ENCODE measurements at regions not wholly inside any gene's neighbourhood (a gene's known extent, or its start where the extent isn't known, plus 50 kb on each side); places are given as distances from the start of the nearest gene placed in this dataset.

DNA sequence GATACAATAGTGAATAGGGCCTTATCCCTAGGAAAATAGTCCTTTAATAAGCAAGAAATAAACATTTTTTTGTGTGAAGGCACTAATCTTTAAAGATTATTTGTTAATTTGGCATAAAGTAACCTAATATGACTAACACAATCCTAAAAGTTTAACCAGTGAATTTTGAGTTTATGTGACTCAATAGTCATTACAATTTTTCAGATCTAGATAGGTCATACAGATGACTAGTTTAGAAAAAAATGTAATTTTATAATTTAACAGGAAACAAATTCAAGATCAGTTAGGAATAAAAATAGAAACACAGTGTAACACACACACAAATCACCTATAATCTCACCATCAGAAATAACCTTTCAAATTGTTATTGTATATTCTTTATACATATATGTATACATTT is 620.7 kb upstream of the ALCAM start:
- no peaks in the 10 kb centered on the region for H3F3A ChIP-seq (ENCODE audit: insufficient read depth, low read length, poor library complexity, severe bottlenecking)
- H2AFZ ChIP-seq (ENCODE audit: low read depth, low read length): no peak overlapping the region
- no peaks in the 10 kb centered on the region for H4K20me1 ChIP-seq (ENCODE audit: insufficient read depth)
- no peaks in the 10 kb centered on the region for H3K9me2 ChIP-seq (ENCODE audit: insufficient read depth, low read length)
- H3K9me3 ChIP-seq (ENCODE audit: low read length): no peaks in the 10 kb centered on the region
- TF ChIP-seq SMC3 (conservative IDR thresholded peaks at IDR 0.05; ENCODE audit: poor library complexity) (no peak), EZH2 (IDR thresholded peaks at IDR 0.05; ENCODE audit: borderline replicate concordance, insufficient read depth, low read length, poor library complexity, severe bottlenecking) (no peak), TAF1 (IDR thresholded peaks at IDR 0.05; ENCODE audit: low read depth) (no peak), EP300 (conservative IDR thresholded peaks at IDR 0.05; ENCODE audit: poor library complexity, severe bottlenecking) (no peak), POLR2AphosphoS5 (IDR thresholded peaks at IDR 0.05) (no peak), RAD21 (conservative IDR thresholded peaks at IDR 0.05) (no peak), MXI1 (conservative IDR thresholded peaks at IDR 0.05; ENCODE audit: poor library complexity, severe bottlenecking) (no peak)
- TF ChIP-seq, protein P1, sequence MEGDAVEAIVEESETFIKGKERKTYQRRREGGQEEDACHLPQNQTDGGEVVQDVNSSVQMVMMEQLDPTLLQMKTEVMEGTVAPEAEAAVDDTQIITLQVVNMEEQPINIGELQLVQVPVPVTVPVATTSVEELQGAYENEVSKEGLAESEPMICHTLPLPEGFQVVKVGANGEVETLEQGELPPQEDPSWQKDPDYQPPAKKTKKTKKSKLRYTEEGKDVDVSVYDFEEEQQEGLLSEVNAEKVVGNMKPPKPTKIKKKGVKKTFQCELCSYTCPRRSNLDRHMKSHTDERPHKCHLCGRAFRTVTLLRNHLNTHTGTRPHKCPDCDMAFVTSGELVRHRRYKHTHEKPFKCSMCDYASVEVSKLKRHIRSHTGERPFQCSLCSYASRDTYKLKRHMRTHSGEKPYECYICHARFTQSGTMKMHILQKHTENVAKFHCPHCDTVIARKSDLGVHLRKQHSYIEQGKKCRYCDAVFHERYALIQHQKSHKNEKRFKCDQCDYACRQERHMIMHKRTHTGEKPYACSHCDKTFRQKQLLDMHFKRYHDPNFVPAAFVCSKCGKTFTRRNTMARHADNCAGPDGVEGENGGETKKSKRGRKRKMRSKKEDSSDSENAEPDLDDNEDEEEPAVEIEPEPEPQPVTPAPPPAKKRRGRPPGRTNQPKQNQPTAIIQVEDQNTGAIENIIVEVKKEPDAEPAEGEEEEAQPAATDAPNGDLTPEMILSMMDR (IDR thresholded peaks at IDR 0.05; ENCODE audit: poor library complexity, severe bottlenecking): no peak
- TF ChIP-seq, protein P2, sequence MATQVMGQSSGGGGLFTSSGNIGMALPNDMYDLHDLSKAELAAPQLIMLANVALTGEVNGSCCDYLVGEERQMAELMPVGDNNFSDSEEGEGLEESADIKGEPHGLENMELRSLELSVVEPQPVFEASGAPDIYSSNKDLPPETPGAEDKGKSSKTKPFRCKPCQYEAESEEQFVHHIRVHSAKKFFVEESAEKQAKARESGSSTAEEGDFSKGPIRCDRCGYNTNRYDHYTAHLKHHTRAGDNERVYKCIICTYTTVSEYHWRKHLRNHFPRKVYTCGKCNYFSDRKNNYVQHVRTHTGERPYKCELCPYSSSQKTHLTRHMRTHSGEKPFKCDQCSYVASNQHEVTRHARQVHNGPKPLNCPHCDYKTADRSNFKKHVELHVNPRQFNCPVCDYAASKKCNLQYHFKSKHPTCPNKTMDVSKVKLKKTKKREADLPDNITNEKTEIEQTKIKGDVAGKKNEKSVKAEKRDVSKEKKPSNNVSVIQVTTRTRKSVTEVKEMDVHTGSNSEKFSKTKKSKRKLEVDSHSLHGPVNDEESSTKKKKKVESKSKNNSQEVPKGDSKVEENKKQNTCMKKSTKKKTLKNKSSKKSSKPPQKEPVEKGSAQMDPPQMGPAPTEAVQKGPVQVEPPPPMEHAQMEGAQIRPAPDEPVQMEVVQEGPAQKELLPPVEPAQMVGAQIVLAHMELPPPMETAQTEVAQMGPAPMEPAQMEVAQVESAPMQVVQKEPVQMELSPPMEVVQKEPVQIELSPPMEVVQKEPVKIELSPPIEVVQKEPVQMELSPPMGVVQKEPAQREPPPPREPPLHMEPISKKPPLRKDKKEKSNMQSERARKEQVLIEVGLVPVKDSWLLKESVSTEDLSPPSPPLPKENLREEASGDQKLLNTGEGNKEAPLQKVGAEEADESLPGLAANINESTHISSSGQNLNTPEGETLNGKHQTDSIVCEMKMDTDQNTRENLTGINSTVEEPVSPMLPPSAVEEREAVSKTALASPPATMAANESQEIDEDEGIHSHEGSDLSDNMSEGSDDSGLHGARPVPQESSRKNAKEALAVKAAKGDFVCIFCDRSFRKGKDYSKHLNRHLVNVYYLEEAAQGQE (IDR thresholded peaks at IDR 0.05; ENCODE audit: borderline replicate concordance): no peak
- H3K27me3 ChIP-seq (ENCODE audit: insufficient read depth, low read depth, low read length): no peaks in the 10 kb centered on the region
- H3K27ac ChIP-seq (ENCODE audit: low read length): no peak overlapping the region
- no peak overlapping the region for H3K9ac ChIP-seq (ENCODE audit: low read length)
- H3K36me3 ChIP-seq (ENCODE audit: insufficient read depth, low read length): no peaks in the 10 kb centered on the region
- H3K4me3 ChIP-seq (ENCODE audit: low read length): no peak overlapping the region
- H3K4me2 ChIP-seq (ENCODE audit: low read length): no peak overlapping the region
- no peaks in the 10 kb centered on the region for H3K79me2 ChIP-seq (replicated peaks; ENCODE audit: insufficient read depth, low read length)

DNA sequence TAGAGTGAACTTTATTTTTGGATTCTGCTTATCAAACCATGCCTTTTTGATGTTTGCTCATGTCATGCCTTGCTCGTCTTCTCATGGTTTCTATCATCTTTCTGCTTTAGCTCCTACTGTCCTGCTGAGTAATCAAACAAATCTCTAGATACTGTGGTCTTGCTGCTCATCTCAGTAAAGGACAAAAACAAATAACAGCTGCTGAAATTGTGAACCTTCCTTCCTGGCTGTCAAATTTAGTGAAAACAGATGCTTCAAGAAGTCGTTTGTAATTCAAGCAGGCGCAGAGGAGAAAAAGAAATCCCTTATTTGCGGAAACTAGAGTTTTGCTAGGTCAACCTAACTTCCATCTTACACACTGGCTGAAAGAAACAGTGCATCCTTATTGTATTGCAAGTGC is 616.1 kb upstream of the ALCAM start:
- no peak overlapping the region for H3K27ac ChIP-seq (ENCODE audit: low read length)
- no peaks in the 10 kb centered on the region for H3K9me3 ChIP-seq (ENCODE audit: low read length)
- no peak for TF ChIP-seq POLR2AphosphoS5 (IDR thresholded peaks at IDR 0.05)
- TF ChIP-seq RAD21 (conservative IDR thresholded peaks at IDR 0.05): no peak
- TF ChIP-seq, protein P2 (IDR thresholded peaks at IDR 0.05; ENCODE audit: borderline replicate concordance): no peak
- no peak for TF ChIP-seq MXI1 (conservative IDR thresholded peaks at IDR 0.05; ENCODE audit: poor library complexity, severe bottlenecking)
- no peak for TF ChIP-seq SMC3 (conservative IDR thresholded peaks at IDR 0.05; ENCODE audit: poor library complexity)
- TF ChIP-seq EP300 (conservative IDR thresholded peaks at IDR 0.05; ENCODE audit: poor library complexity, severe bottlenecking): no peak
- no peak for TF ChIP-seq EZH2 (IDR thresholded peaks at IDR 0.05; ENCODE audit: borderline replicate concordance, insufficient read depth, low read length, poor library complexity, severe bottlenecking)
- no peak for TF ChIP-seq TAF1 (IDR thresholded peaks at IDR 0.05; ENCODE audit: low read depth)
- no peak overlapping the region for H3K9ac ChIP-seq (ENCODE audit: low read length)
- no peaks in the 10 kb centered on the region for H3K9me2 ChIP-seq (ENCODE audit: insufficient read depth, low read length)
- H3K36me3 ChIP-seq (ENCODE audit: insufficient read depth, low read length): no peaks in the 10 kb centered on the region
- H3K27me3 ChIP-seq (ENCODE audit: insufficient read depth, low read depth, low read length): no peaks in the 10 kb centered on the region
- no peaks in the 10 kb centered on the region for H3F3A ChIP-seq (ENCODE audit: insufficient read depth, low read length, poor library complexity, severe bottlenecking)
- no peak overlapping the region for H3K4me2 ChIP-seq (ENCODE audit: low read length)
- H2AFZ ChIP-seq (ENCODE audit: low read depth, low read length): no peak overlapping the region
- no peaks in the 10 kb centered on the region for H3K79me2 ChIP-seq (replicated peaks; ENCODE audit: insufficient read depth, low read length)
- H4K20me1 ChIP-seq (ENCODE audit: insufficient read depth): no peaks in the 10 kb centered on the region
- H3K4me3 ChIP-seq (ENCODE audit: low read length): no peak overlapping the region
